ENCODE measurements at regions not wholly inside any gene's neighbourhood (a gene's known extent, or its start where the extent isn't known, plus 50 kb on each side); places are given as distances from the start of the nearest gene placed in this dataset.
"Not testable (repeated sequence)": the region's sequence is repeated elsewhere in the genome, so short reads cannot be mapped to it uniquely, and the experiment has no call there.

GRCh38 chr14:71395636-71396035, 488.4 kb downstream of the PCNX1 start:
- DNase-seq (ENCODE audit: low read depth in 2 of 2) = no peak

- DNase-seq (ENCODE audit: low read depth in 2 of 2) = no peak
Observed at GRCh38 chr14:71396050-71396677, 488.9 kb downstream of the PCNX1 start.

- DNase-seq (ENCODE audit: low read depth in 2 of 2) = no peak
Observed at GRCh38 chr14:71397371-71397770, 490.1 kb downstream of the PCNX1 start.

GRCh38 chr14:71398450-71398849, 491.2 kb downstream of the PCNX1 start:
- DNase-seq (ENCODE audit: low read depth in 2 of 2) = no peak

GRCh38 chr14:71399057-71399487, 491.8 kb downstream of the PCNX1 start:
- DNase-seq (ENCODE audit: low read depth in 2 of 2) = no peak

- DNase-seq (ENCODE audit: low read depth in 2 of 2) = no peak
Observed at GRCh38 chr14:71400871-71401321, 493.6 kb downstream of the PCNX1 start.

- not testable (repeated sequence) for DNase-seq (ENCODE audit: low read depth in 2 of 2)
Observed at GRCh38 chr14:71402415-71402814, 495.2 kb downstream of the PCNX1 start.

GRCh38 chr14:71403656-71404055, 496.4 kb downstream of the PCNX1 start:
- DNase-seq (ENCODE audit: low read depth in 2 of 2) = no peak

GRCh38 chr14:71405676-71406075, 498.4 kb downstream of the PCNX1 start:
- no peak for DNase-seq (ENCODE audit: low read depth in 2 of 2)

- DNase-seq (ENCODE audit: low read depth in 2 of 2) = no peak
Observed at GRCh38 chr14:71408362-71409030, 501.2 kb downstream of the PCNX1 start.

GRCh38 chr14:71410578-71411284, 503.5 kb downstream of the PCNX1 start:
- no peak for DNase-seq (ENCODE audit: low read depth in 2 of 2)

- DNase-seq (ENCODE audit: low read depth in 2 of 2) = no peak
Observed at GRCh38 chr14:71411285-71411595, 504.0 kb downstream of the PCNX1 start.

GRCh38 chr14:71411738-71412137, 504.5 kb downstream of the PCNX1 start:
- DNase-seq (ENCODE audit: low read depth in 2 of 2) = no peak

- no peak for DNase-seq (ENCODE audit: low read depth in 2 of 2)
Observed at GRCh38 chr14:71414631-71415403, 507.6 kb downstream of the PCNX1 start.

GRCh38 chr14:71415404-71415690, 508.1 kb downstream of the PCNX1 start:
- no peak for DNase-seq (ENCODE audit: low read depth in 2 of 2)

- no peak for DNase-seq (ENCODE audit: low read depth in 2 of 2)
Observed at GRCh38 chr14:71416392-71416791, 509.1 kb downstream of the PCNX1 start.

GRCh38 chr14:71418532-71419245, 511.4 kb downstream of the PCNX1 start:
- no peak for DNase-seq (ENCODE audit: low read depth in 2 of 2)

GRCh38 chr14:71423481-71423880, 508.7 kb upstream of the RGS6 start:
- DNase-seq (ENCODE audit: low read depth in 2 of 2) = no peak

- DNase-seq (ENCODE audit: low read depth in 2 of 2) = no peak
Observed at GRCh38 chr14:71424941-71425340, 507.3 kb upstream of the RGS6 start.

- DNase-seq (ENCODE audit: low read depth in 2 of 2) = no peak
Observed at GRCh38 chr14:71426001-71426400, 506.2 kb upstream of the RGS6 start.

- DNase-seq (ENCODE audit: low read depth in 2 of 2) = no peak
Observed at GRCh38 chr14:71429902-71430301, 502.3 kb upstream of the RGS6 start.

- no peak for DNase-seq (ENCODE audit: low read depth in 2 of 2)
Observed at GRCh38 chr14:71430321-71430677, 501.9 kb upstream of the RGS6 start.

Data from stimulated activated CD8-positive, alpha-beta memory T cell treated with anti-CD3 and anti-CD28 coated beads, Interleukin-15, amount 100 ng/mL, for 4 hours (primary cell).